WTC11 (cell line): ENCODE measurements at regions not wholly inside any gene's neighbourhood (a gene's known extent, or its start where the extent isn't known, plus 50 kb on each side); places are given as distances from the start of the nearest gene placed in this dataset.

Experiments used
- ATAC-seq: fragments of 200-7000 bp; cut with Tn5 transposase; 2 replicates; pipeline ENCODE4 v1.10.0; 2021; ENCODE audit warnings: mild to moderate bottlenecking, moderate library complexity
- CTCF ChIA-PET: fragments of 300-600 bp; sonication (Branson Sonifier 250); formaldehyde crosslinking; loops from one replicate; lab custom pipeline; 2021; ENCODE audit warnings: antibody characterized with exemption; lab: Charles Lee
- POLR2A ChIA-PET: fragments of 350-600 bp; sonication (Branson Sonifier 250); formaldehyde crosslinking; loops from one replicate; lab custom pipeline; 2021; ENCODE audit warnings: antibody characterized with exemption; lab: Charles Lee
- DNase-seq: peaks from one replicate; pipeline ENCODE4 v3.0.0; 2021; ENCODE audit warnings: low spot score
- H3K27ac Mint-ChIP-seq: 2 replicates; pipeline ENCODE4 v1.8.0; 2021; ENCODE audit warnings: mixed read lengths
- H3K27me3 Mint-ChIP-seq: 2 replicates; pipeline ENCODE4 v1.8.0; 2021; ENCODE audit warnings: low read depth, mild to moderate bottlenecking, moderate library complexity, mixed read lengths
- H3K36me3 Mint-ChIP-seq: 2 replicates; pipeline ENCODE4 v1.8.0; 2021; ENCODE audit warnings: mixed read lengths
- H3K4me1 Mint-ChIP-seq: 2 replicates; pipeline ENCODE4 v1.8.0; 2022; ENCODE audit warnings: mixed read lengths
- H3K4me3 Mint-ChIP-seq: 2 replicates; pipeline ENCODE4 v1.8.0; 2021; ENCODE audit warnings: mild to moderate bottlenecking, moderate library complexity, mixed read lengths
- H3K9me3 Mint-ChIP-seq: 2 replicates; pipeline ENCODE4 v1.8.0; 2021; ENCODE audit warnings: mixed read lengths
- AFF4 ChIP-seq: sonication (generic); formaldehyde crosslinking; IDR thresholded peaks from 2 replicates; pipeline ENCODE4 v1.8.1; 2023; ENCODE audit warnings: mild to moderate bottlenecking, missing genetic modification reagents, borderline replicate concordance
- CREB1 ChIP-seq: sonication (generic); formaldehyde crosslinking; IDR thresholded peaks from 2 replicates; pipeline ENCODE4 v1.8.0; 2023; ENCODE audit warnings: mild to moderate bottlenecking, missing genetic modification reagents
- CREM ChIP-seq: sonication (generic); formaldehyde crosslinking; IDR thresholded peaks from 2 replicates; pipeline ENCODE4 v1.8.1; 2022; ENCODE audit warnings: mild to moderate bottlenecking, missing genetic modification reagents, moderate library complexity
- ELF4 ChIP-seq: sonication (generic); formaldehyde crosslinking; IDR thresholded peaks from 2 replicates; pipeline ENCODE4 v1.8.1; 2022; ENCODE audit warnings: low read depth, mild to moderate bottlenecking, moderate library complexity, missing genetic modification reagents
- ERG ChIP-seq: fragments of 250-450 bp; sonication (Bioruptor Pico); IDR thresholded peaks from 2 replicates; pipeline ENCODE4 v1.8.0; 2021; ENCODE audit warnings: mild to moderate bottlenecking
- IRF2 ChIP-seq: sonication (generic); formaldehyde crosslinking; IDR thresholded peaks from 2 replicates; pipeline ENCODE4 v1.8.0; 2022; ENCODE audit warnings: low read depth, missing genetic modification reagents, borderline replicate concordance
- MAX ChIP-seq: sonication (generic); formaldehyde crosslinking; IDR thresholded peaks from 2 replicates; pipeline ENCODE4 v1.8.0; 2022; ENCODE audit warnings: mild to moderate bottlenecking, missing genetic modification reagents
- NFATC4 ChIP-seq: fragments of 250-450 bp; sonication (Bioruptor Pico); IDR thresholded peaks from 2 replicates; pipeline ENCODE4 v1.9.0; 2021; ENCODE audit warnings: mild to moderate bottlenecking
- NR1H2 ChIP-seq: sonication (generic); formaldehyde crosslinking; IDR thresholded peaks from 2 replicates; pipeline ENCODE4 v1.9.0; 2021; ENCODE audit warnings: mild to moderate bottlenecking, moderate library complexity, missing genetic modification reagents
- NR2C2 ChIP-seq: sonication (generic); formaldehyde crosslinking; IDR thresholded peaks from 2 replicates; pipeline ENCODE4 v1.8.0; 2022; ENCODE audit warnings: mild to moderate bottlenecking, missing genetic modification reagents
- PREB ChIP-seq: sonication (generic); formaldehyde crosslinking; IDR thresholded peaks from 2 replicates; pipeline ENCODE4 v1.8.1; 2022; ENCODE audit warnings: mild to moderate bottlenecking, missing genetic modification reagents, moderate library complexity, borderline replicate concordance
- RELA ChIP-seq: sonication (generic); formaldehyde crosslinking; IDR thresholded peaks from 2 replicates; pipeline ENCODE4 v1.8.1; 2022; ENCODE audit warnings: missing genetic modification reagents, mild to moderate bottlenecking, borderline replicate concordance
- TP53 ChIP-seq: sonication (generic); formaldehyde crosslinking; IDR thresholded peaks from 2 replicates; pipeline ENCODE4 v1.8.1; 2023; ENCODE audit warnings: mild to moderate bottlenecking, missing genetic modification reagents
- ZNF138 ChIP-seq: sonication (generic); formaldehyde crosslinking; conservative IDR thresholded peaks from 2 replicates; pipeline ENCODE4 v1.8.1; 2022; ENCODE audit warnings: mild to moderate bottlenecking, moderate library complexity, missing genetic modification reagents
- ZNF232 ChIP-seq: sonication (generic); formaldehyde crosslinking; IDR thresholded peaks from 2 replicates; pipeline ENCODE4 v1.8.0; 2022; ENCODE audit warnings: mild to moderate bottlenecking, missing genetic modification reagents
- ZNF317 ChIP-seq: sonication (generic); formaldehyde crosslinking; IDR thresholded peaks from 2 replicates; pipeline ENCODE4 v1.8.1; 2023; ENCODE audit warnings: low read depth, mild to moderate bottlenecking, moderate library complexity, missing genetic modification reagents, borderline replicate concordance
- ZNF396 ChIP-seq: fragments of 250-450 bp; sonication (Bioruptor Pico); IDR thresholded peaks from 2 replicates; pipeline ENCODE4 v1.8.0; 2021; ENCODE audit warnings: mild to moderate bottlenecking, moderate library complexity, borderline replicate concordance
- ZNF425 ChIP-seq: fragments of 250-450 bp; sonication (Bioruptor Pico); conservative IDR thresholded peaks from 2 replicates; pipeline ENCODE4 v1.9.0; 2021; ENCODE audit warnings: mild to moderate bottlenecking

GRCh38 chr5:2251298-2251697 lies 368.6 kb upstream of the IRX4 start:
- ChIA-PET CTCF (interaction anchor here (1.0 kb wide), 1 partner anchor 312 kb away, joined by 3 read pairs; no protein-coding TSS in a partner anchor), POLR2A (no interaction called here)
- peaks cover 6% of the 10 kb centered on the region; the same call in 1 of the 2 replicates for H3K36me3 Mint-ChIP-seq
- no peak overlapping the region for H3K4me3 Mint-ChIP-seq
- 0 out of 2 replicates have a peak, but pooled peaks cover 4% of the 10 kb centered on the region for H3K4me1 Mint-ChIP-seq
- TF ChIP-seq RELA (CRISPR knock-in tag) (no peak), ERG (CRISPR knock-in tag) (no peak), CREM (CRISPR knock-in tag) (no peak), ZNF396 (CRISPR knock-in tag) (no peak), ZNF425 (CRISPR knock-in tag) (no peak), IRF2 (CRISPR knock-in tag) (no peak), NFATC4 (CRISPR knock-in tag) (no peak), PREB (CRISPR knock-in tag) (no peak), ELF4 (CRISPR knock-in tag) (no peak), ZNF138 (CRISPR knock-in tag) (no peak), AFF4 (CRISPR knock-in tag) (no peak), TP53 (CRISPR knock-in tag) (no peak), CREB1 (CRISPR knock-in tag) (no peak), ZNF232 (no peak), NR1H2 (CRISPR knock-in tag) (no peak), MAX (no peak), ZNF317 (no peak), NR2C2 (CRISPR knock-in tag) (no peak)
- H3K27me3 Mint-ChIP-seq: no peaks in the 10 kb centered on the region; the same call in 1 of the 2 replicates
- H3K9me3 Mint-ChIP-seq: peaks cover 26% of the 10 kb centered on the region
- no peak overlapping the region for H3K27ac Mint-ChIP-seq
- ATAC-seq (no peak), DNase-seq (no peak)
